ENCODE measurements at regions not wholly inside any gene's neighbourhood (a gene's known extent, or its start where the extent isn't known, plus 50 kb on each side); places are given as distances from the start of the nearest gene placed in this dataset.
"Not testable (repeated sequence)": the region's sequence is repeated elsewhere in the genome, so short reads cannot be mapped to it uniquely, and the experiment has no call there.

- TF ChIP-seq NRF1 (IDR thresholded peaks at IDR 0.05; ENCODE audit: low read depth, low read length) (no peak), USF2 (IDR thresholded peaks at IDR 0.05; ENCODE audit: borderline replicate concordance, low read depth, low read length) (no peak)
Observed at GRCh38 chr19:14300303-14300702, 80.9 kb upstream of the ADGRE5 start (continued).

GRCh38 chr19:14299224-14299827 is 81.9 kb upstream of the ADGRE5 start:
- H3K27me3 ChIP-seq (ENCODE audit: insufficient read depth); H3K4me3 ChIP-seq (ENCODE audit: low read depth in 2 of 2, low read length in 1 of 2); H3K9ac ChIP-seq; H3K36me3 ChIP-seq (replicated peaks in 1 of 2; ENCODE audit: control insufficient read depth in 1 of 2, insufficient read depth in 2 of 2, low read length in 1 of 2); DNase-seq; H3K9me2 ChIP-seq; H3K79me2 ChIP-seq (ENCODE audit: insufficient read depth); H3K4me2 ChIP-seq; H3K9me3 ChIP-seq; H2AFZ ChIP-seq (ENCODE audit: low read depth); H4K20me1 ChIP-seq (ENCODE audit: insufficient read depth); H3F3A ChIP-seq (replicated peaks; ENCODE audit: insufficient read depth); POLR2A ChIA-PET; H3K4me1 ChIP-seq (ENCODE audit: control insufficient read depth in 1 of 2, insufficient read depth in 2 of 2, low read depth in 1 of 2, low read length in 1 of 2); H3K27ac ChIP-seq (ENCODE audit: low read depth in 2 of 2, low read length in 1 of 2): not testable (repeated sequence)
- WGBS (ENCODE audit: low lambda C conversion rate), result 81% methylated on average over 13 of the region's 13 CpGs
- CTCF ChIA-PET, result interaction anchor here (1.4 to 1.8 kb wide), 2 partner anchors 10 to 49 kb away, joined by 4 to 7 read pairs; no protein-coding TSS in a partner anchor

- H3K27me3 ChIP-seq (ENCODE audit: insufficient read depth); H3K9me2 ChIP-seq; H2AFZ ChIP-seq (ENCODE audit: low read depth); H3K27ac ChIP-seq (ENCODE audit: low read depth in 2 of 2, low read length in 1 of 2); DNase-seq; H3K4me1 ChIP-seq (ENCODE audit: control insufficient read depth in 1 of 2, insufficient read depth in 2 of 2, low read depth in 1 of 2, low read length in 1 of 2); H3K79me2 ChIP-seq (ENCODE audit: insufficient read depth); H3K9ac ChIP-seq; H3K4me2 ChIP-seq; H4K20me1 ChIP-seq (ENCODE audit: insufficient read depth); H3F3A ChIP-seq (replicated peaks; ENCODE audit: insufficient read depth); POLR2A ChIA-PET; H3K9me3 ChIP-seq; H3K4me3 ChIP-seq (ENCODE audit: low read depth in 2 of 2, low read length in 1 of 2); H3K36me3 ChIP-seq (replicated peaks in 1 of 2; ENCODE audit: control insufficient read depth in 1 of 2, insufficient read depth in 2 of 2, low read length in 1 of 2): not testable (repeated sequence)
- CTCF ChIA-PET, result interaction anchor here (1.5 kb wide), 1 partner anchor 14 kb away, joined by 3 read pairs; no protein-coding TSS in a partner anchor
- 51% methylated on average over 9 of the region's 14 CpGs for WGBS (ENCODE audit: low lambda C conversion rate)
Observed at GRCh38 chr19:14297883-14298576, 83.2 kb upstream of the ADGRE5 start.

GRCh38 chr19:14294974-14295373 is 86.3 kb upstream of the ADGRE5 start:
- H3F3A ChIP-seq (replicated peaks; ENCODE audit: insufficient read depth); H3K79me2 ChIP-seq (ENCODE audit: insufficient read depth); H3K27ac ChIP-seq (ENCODE audit: low read depth in 2 of 2, low read length in 1 of 2); POLR2A ChIA-PET; H3K9ac ChIP-seq; H3K9me2 ChIP-seq; H3K4me3 ChIP-seq (ENCODE audit: low read depth in 2 of 2, low read length in 1 of 2); H4K20me1 ChIP-seq (ENCODE audit: insufficient read depth); H3K36me3 ChIP-seq (replicated peaks in 1 of 2; ENCODE audit: control insufficient read depth in 1 of 2, insufficient read depth in 2 of 2, low read length in 1 of 2); H3K9me3 ChIP-seq; H3K27me3 ChIP-seq (ENCODE audit: insufficient read depth); H2AFZ ChIP-seq (ENCODE audit: low read depth); H3K4me2 ChIP-seq; H3K4me1 ChIP-seq (ENCODE audit: control insufficient read depth in 1 of 2, insufficient read depth in 2 of 2, low read depth in 1 of 2, low read length in 1 of 2): not testable (repeated sequence)
- CTCF ChIA-PET, result interaction anchor here (0.7 kb wide), 1 partner anchor 53 kb away, joined by 3 read pairs; no protein-coding TSS in a partner anchor
- peak; percentile 54 for DNase-seq
- WGBS (ENCODE audit: low lambda C conversion rate), result 100% methylated on average over 3 of the region's 5 CpGs

- H3K4me1 ChIP-seq (ENCODE audit: control insufficient read depth in 1 of 2, insufficient read depth in 2 of 2, low read depth in 1 of 2, low read length in 1 of 2); H3K4me3 ChIP-seq (ENCODE audit: low read depth in 2 of 2, low read length in 1 of 2); H3K9me2 ChIP-seq; H3K27ac ChIP-seq (ENCODE audit: low read depth in 2 of 2, low read length in 1 of 2); H3K36me3 ChIP-seq (replicated peaks in 1 of 2; ENCODE audit: control insufficient read depth in 1 of 2, insufficient read depth in 2 of 2, low read length in 1 of 2); H4K20me1 ChIP-seq (ENCODE audit: insufficient read depth); H2AFZ ChIP-seq (ENCODE audit: low read depth); H3K9ac ChIP-seq; DNase-seq; H3K79me2 ChIP-seq (ENCODE audit: insufficient read depth); H3K9me3 ChIP-seq; POLR2A ChIA-PET; H3K4me2 ChIP-seq; H3K27me3 ChIP-seq (ENCODE audit: insufficient read depth); H3F3A ChIP-seq (replicated peaks; ENCODE audit: insufficient read depth): not testable (repeated sequence)
- WGBS (ENCODE audit: low lambda C conversion rate), result 49% methylated on average over 3 of the region's 7 CpGs
- CTCF ChIA-PET, result interaction anchor here (0.6 kb wide), 1 partner anchor 55 kb away, joined by 3 read pairs; no protein-coding TSS in a partner anchor
Observed at GRCh38 chr19:14293816-14294170, 87.5 kb upstream of the ADGRE5 start.

- H3K4me1 ChIP-seq (ENCODE audit: control insufficient read depth in 1 of 2, insufficient read depth in 2 of 2, low read depth in 1 of 2, low read length in 1 of 2); H3K27me3 ChIP-seq (ENCODE audit: insufficient read depth); H3K79me2 ChIP-seq (ENCODE audit: insufficient read depth); CTCF ChIA-PET; H3K4me2 ChIP-seq; H4K20me1 ChIP-seq (ENCODE audit: insufficient read depth); H3K36me3 ChIP-seq (replicated peaks in 1 of 2; ENCODE audit: control insufficient read depth in 1 of 2, insufficient read depth in 2 of 2, low read length in 1 of 2); H3K9me2 ChIP-seq; H3K27ac ChIP-seq (ENCODE audit: low read depth in 2 of 2, low read length in 1 of 2); H2AFZ ChIP-seq (ENCODE audit: low read depth); POLR2A ChIA-PET; H3F3A ChIP-seq (replicated peaks; ENCODE audit: insufficient read depth); H3K9ac ChIP-seq; H3K9me3 ChIP-seq: not testable (repeated sequence)
- DNase-seq, result peak; percentile 74
- WGBS (ENCODE audit: low lambda C conversion rate), result 26% methylated on average over 24 of the region's 26 CpGs
- H3K4me3 ChIP-seq (ENCODE audit: low read depth in 2 of 2, low read length in 1 of 2), result peak overlapping the region in 1 of 2 experiments; percentile 19; a peak in 2 of 4 replicates
Observed at GRCh38 chr19:14293101-14293815, 87.3 kb upstream of the ADGRL1 start.

Measured in SK-N-SH (cell line).